ENCODE measurements at regions not wholly inside any gene's neighbourhood (a gene's known extent, or its start where the extent isn't known, plus 50 kb on each side); places are given as distances from the start of the nearest gene placed in this dataset.

DNA sequence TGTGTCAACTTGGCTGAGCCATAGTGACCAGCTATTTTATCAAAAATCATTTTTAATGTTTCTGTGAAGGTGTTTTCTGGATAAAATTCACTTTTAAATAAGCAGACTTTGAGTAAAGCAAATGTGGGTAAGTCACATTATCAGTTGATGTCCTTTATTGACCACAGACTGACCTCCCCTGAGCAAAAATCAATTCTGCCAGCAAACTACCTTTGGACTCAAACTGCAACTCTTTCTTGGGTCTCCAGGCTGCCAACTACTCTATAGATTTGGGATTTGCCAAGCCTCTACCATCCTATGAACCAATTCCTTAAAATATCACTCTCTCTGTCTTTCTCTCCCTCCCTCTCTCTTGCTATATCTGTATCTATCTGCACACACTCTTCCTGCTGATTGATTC lies 1571.7 kb upstream of the NUDT12 start (continued):
- TF ChIP-seq REST (IDR thresholded peaks at IDR 0.05; ENCODE audit: low read depth): no peak
- no peak for TF ChIP-seq ZFX (IDR thresholded peaks at IDR 0.05)

- POLR2A ChIA-PET: no interaction called here
- DNase-seq (ENCODE audit: low read depth, low spot score) (no peak), ATAC-seq (no peak)
- CTCF ChIA-PET: no interaction called here
- TF ChIP-seq ZFX (IDR thresholded peaks at IDR 0.05): no peak
- TF ChIP-seq POLR2A (IDR thresholded peaks at IDR 0.05; ENCODE audit: borderline replicate concordance, extremely low read depth, insufficient read depth, insufficient read length): no peak
- TF ChIP-seq SRF (IDR thresholded peaks at IDR 0.05; ENCODE audit: low read depth): no peak
- TF ChIP-seq, protein P1, sequence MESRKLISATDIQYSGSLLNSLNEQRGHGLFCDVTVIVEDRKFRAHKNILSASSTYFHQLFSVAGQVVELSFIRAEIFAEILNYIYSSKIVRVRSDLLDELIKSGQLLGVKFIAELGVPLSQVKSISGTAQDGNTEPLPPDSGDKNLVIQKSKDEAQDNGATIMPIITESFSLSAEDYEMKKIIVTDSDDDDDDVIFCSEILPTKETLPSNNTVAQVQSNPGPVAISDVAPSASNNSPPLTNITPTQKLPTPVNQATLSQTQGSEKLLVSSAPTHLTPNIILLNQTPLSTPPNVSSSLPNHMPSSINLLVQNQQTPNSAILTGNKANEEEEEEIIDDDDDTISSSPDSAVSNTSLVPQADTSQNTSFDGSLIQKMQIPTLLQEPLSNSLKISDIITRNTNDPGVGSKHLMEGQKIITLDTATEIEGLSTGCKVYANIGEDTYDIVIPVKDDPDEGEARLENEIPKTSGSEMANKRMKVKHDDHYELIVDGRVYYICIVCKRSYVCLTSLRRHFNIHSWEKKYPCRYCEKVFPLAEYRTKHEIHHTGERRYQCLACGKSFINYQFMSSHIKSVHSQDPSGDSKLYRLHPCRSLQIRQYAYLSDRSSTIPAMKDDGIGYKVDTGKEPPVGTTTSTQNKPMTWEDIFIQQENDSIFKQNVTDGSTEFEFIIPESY (IDR thresholded peaks at IDR 0.05; ENCODE audit: extremely low read depth, insufficient replicate concordance, low read length): no peak
- TF ChIP-seq CEBPB (IDR thresholded peaks at IDR 0.05; ENCODE audit: low read depth): no peak
- Histone ChIP-seq H3K4me3 (replicated peaks in 1 of 2; ENCODE audit: low read depth in 1 of 2, low read length in 2 of 2) (no peak overlapping the region), H3K4me1 (ENCODE audit: control insufficient read depth in 1 of 2, insufficient read depth in 2 of 2, low read length in 2 of 2) (no peaks in the 10 kb centered on the region), H3K4me2 (ENCODE audit: low read length) (no peak overlapping the region), H3K27me3 (ENCODE audit: insufficient read depth, low read length) (no peaks in the 10 kb centered on the region), H3K27ac (ENCODE audit: low read depth, low read length) (no peak overlapping the region), H4K20me1 (ENCODE audit: insufficient read depth) (no peaks in the 10 kb centered on the region), H3K79me2 (ENCODE audit: insufficient read depth, low read length) (no peaks in the 10 kb centered on the region), H3K36me3 (ENCODE audit: control insufficient read depth in 1 of 2, insufficient read depth in 2 of 2, low read length in 2 of 2) (no peaks in the 10 kb centered on the region), H3K9me3 (ENCODE audit: control insufficient read depth in 1 of 2, insufficient read depth in 1 of 2, low read depth in 1 of 2, low read length in 2 of 2) (no peaks in the 10 kb centered on the region), H2AFZ (ENCODE audit: low read depth, low read length, poor library complexity, severe bottlenecking) (no peak overlapping the region), H3K9me2 (ENCODE audit: insufficient read depth) (0 out of 2 replicates have a peak, but pooled peaks cover 3% of the 10 kb centered on the region), H3K9ac (ENCODE audit: low read length) (no peak overlapping the region)
- intact Hi-C loops (cut with micrococcal nuclease): no loop called here
- BruUV-seq (replicated peaks): no TSS peak
- RAD21 ChIA-PET (ENCODE audit: low non-redundant PET in 1 of 2, low total read pairs in 2 of 2, uncharacterized antibody in 2 of 2, unreplicated experiment in 2 of 2): no interaction called here
These were observed 1570.5 kb upstream of the NUDT12 start for GRCh38 chr5:105133087-105133486.

Measured in HCT116 (cell line).